ENCODE measurements at regions not wholly inside any gene's neighbourhood (a gene's known extent, or its start where the extent isn't known, plus 50 kb on each side); places are given as distances from the start of the nearest gene placed in this dataset.

DNA sequence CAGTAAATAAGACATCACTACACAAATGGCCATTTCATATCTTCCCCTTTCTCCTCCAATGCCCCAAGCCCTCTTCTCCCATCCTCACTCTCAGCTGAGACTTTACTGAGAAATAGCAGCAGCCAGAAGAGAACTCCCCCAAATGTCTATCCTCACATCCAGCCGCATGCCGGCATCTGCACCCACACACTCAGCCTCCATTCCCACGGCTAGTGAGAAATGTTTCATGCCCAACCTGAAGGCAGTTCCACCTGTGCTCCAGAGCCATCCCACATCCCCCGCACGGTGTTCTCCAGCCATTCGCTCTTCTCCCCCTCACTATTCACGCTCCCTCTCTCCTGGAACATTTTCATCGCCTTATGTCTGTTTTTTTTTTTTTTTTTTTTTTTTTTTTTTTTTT is 208.7 kb upstream of the DIO3 start:
- no peak for DNase-seq (ENCODE audit: low read depth in 2 of 2)

GRCh38 chr14:101353422-101353821 is 207.9 kb upstream of the DIO3 start:
- DNase-seq (ENCODE audit: low read depth in 2 of 2), result no peak

GRCh38 chr14:101354726-101355125 is 206.6 kb upstream of the DIO3 start:
- DNase-seq (ENCODE audit: low read depth in 2 of 2), result no peak

DNA sequence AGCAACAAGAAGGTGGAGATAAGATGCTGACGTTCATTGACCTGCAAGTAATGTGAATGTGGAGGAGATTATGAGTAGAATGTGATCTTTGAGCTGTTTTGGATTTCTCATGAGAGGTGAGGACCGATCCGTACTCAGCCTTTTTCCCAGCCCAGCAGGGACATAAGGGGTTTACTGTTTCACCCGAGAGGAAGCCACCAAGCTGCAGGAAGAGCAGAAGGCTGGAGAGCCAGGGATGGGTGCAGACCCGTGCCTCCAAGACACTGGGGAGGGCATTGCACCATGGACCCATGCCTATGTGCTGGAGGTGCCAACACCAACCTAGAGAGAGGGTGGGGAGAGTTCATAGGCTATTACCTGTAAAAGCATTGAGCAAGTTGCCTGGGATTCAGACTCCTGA is 206.0 kb upstream of the DIO3 start:
- no peak for DNase-seq (ENCODE audit: low read depth in 2 of 2)

- DNase-seq (ENCODE audit: low read depth in 2 of 2), result no peak
These were observed 204.3 kb upstream of the DIO3 start for GRCh38 chr14:101357038-101357437.

DNA sequence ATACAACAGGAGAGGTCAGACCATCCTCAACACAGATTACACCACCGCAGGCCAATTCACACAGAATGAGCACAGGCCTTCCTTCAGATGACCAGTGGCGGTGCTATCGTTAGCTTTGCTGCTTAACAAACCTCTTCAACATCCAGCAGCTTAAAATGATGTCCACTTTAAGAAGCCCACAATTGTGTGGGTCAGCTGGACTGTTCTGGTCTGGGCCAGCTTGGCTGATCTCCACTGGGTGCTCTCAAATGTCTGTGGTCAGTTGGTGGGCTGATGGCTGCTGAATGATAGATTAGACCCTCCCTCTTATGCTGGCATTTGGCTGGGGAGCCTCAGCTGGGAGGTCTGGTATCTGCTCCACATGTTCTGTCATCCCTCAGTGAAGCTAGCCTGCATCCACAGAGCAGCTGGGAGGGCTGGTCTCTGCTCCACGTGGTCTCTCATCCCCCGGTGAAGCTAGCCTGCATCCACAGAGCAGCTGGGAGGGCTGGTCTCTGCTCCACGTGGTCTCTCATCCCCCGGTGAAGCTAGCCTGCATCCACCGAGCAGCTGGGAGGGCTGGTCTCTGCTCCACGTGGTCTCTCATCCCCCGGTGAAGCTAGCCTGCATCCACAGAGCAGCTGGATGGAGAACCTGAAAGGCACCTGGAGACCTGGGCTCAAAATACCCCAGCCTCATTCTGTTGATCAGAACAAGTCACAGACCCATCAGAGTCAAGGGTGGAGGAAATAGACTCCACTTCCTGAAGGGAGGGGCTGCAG is 203.6 kb upstream of the DIO3 start:
- no peak for DNase-seq (ENCODE audit: low read depth in 2 of 2)

DNA sequence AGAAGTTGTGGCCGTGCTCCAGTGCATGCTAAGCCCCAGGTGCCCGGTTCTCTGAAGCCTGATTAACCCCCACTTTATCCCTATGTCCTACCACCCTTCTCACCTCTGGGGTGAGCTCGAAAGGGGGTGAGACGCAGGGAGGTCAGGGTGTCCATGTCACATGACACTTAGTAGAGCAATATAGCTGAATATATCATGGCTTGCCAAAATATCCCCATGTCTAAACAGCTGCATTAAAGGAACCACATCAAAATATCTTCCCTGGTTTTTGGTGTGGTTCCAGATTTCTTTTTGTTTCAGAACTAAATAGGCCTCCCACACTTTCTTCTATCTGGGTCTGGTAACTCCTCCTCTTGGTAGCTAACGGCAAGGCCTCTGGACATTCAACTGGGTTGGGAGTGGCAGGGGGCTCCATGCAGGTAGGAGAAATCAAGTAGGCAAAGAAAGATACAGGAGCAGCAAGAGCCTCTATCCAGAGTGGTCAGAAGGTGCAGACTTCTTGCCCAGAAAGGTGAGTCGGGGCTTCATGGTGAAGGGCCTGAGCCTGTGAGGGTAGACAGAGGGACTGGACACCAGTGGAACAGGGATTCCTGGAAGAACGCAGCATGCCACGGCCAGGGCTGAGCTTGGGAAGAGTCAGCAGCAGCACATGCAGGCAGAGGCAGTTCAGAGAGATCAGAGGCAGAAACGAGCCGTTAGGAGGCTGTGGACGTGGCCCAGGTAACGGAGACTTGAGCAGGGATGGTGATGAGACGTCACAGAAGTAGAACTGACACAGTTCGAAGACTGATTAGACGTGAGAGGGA is 202.8 kb upstream of the DIO3 start:
- DNase-seq (ENCODE audit: low read depth in 2 of 2), result no peak

DNA sequence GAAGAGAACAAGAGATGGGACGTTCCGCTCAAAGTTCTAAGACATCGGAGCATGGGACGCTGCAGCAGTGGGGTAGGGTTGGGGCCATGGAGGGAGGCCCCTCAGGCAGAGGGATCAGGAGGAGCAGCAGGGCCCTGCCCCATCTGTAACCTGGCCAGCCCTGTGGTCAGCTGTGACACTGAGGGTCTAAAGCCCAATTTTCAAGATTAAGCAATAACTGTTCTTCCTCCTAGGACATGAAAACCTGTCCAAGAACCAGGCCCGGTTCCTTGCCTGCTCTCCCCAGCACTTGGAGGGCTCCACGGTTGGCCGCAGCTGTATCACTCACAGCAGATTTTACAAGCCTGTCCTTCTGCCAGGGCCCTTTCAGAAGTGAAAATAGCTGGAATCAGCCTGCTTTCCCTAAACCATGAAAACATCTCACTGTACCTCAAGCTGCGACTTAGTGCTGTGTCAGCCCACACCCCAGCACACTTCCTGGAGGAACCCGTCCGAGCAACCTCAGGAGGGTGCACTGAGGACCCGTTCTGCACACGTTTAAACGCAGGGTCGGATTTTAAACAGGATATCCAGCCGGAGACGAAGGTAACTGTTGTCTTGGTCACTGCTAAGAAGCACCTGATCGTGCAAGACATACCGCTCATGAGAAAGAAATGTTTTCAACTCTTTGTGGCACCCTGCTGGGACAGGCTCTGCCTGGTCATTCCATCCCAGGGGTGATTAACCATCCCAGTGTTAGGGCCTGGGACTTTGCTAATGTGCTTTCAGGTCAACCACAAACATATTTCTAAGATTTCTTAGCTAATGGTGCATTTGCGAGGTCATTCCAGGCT is 201.9 kb upstream of the DIO3 start:
- no peak for DNase-seq (ENCODE audit: low read depth in 2 of 2)

- DNase-seq (ENCODE audit: low read depth in 2 of 2), result no peak
These were observed 201.0 kb upstream of the DIO3 start for GRCh38 chr14:101360054-101360911.

DNA sequence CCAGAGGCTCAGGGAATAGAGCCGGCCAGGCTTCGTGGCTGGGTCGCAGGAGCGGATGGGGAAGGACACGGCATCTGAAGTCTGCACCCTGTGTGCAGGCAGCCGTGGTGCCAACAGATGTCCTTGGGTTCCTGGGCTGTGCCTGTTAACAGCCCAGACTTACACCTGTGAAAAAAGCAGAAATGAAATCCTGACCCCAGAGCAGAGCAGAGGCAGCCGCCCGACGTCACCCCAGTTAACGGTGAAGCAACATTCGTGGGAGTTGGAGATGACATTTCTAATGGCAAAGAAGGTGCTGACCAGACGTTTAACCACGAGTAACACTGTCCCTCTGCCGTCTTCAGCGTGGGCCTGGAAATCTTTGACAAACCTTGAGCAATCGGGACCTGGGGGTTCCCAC is 200.3 kb upstream of the DIO3 start:
- DNase-seq (ENCODE audit: low read depth in 2 of 2), result no peak

GRCh38 chr14:101361451-101362433 is 199.6 kb upstream of the DIO3 start:
- no peak for DNase-seq (ENCODE audit: low read depth in 2 of 2)

DNA sequence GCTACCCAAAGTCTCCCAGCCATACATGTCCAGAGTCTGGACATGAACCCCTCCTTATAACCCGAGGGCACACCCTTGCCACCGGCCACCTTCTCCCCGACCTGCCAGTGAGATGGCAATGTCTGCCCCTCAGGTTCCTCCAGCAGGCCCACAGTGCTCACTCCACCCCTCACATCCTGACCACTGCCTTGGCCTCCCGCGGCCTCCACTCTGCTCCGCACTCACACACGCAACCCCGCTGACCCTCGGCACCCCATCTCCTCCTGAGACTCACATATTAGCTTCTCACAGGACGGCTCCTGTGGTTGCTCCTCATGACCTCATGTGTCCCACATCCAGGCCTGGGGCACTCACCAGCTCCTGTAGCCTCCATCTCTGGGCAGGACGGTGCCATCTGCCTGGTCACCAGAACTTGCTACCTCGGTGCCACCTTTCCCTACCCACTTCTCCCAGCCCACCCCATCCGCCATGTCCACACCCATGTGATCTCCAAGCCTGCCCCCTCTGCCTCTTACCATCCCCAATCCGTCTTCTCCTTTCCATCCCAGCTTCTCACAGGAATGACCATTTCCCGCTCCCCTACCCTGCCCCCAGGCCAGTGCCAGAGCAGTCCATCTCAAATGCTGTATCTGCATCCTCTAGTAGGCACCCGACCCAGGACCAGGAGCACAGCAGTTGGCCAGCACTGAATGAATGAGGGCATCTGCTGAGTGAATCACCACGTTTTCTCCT is 198.6 kb upstream of the DIO3 start:
- no peak for DNase-seq (ENCODE audit: low read depth in 2 of 2)

DNA sequence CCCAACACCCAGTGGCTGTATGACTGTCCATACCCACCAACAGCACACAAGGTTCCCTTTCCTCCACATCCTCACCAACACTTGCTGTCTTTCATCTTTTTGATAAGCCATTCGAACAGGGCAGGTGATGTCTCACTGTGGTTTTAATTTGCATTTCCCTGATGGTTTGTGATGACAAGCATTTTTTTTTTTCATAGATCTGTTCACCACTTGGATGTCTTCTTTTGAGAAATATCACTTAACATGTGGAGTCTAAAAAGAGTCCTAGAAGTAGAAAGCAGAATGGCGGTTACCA is 198.1 kb upstream of the DIO3 start:
- no peak for DNase-seq (ENCODE audit: low read depth in 2 of 2)

- no peak for DNase-seq (ENCODE audit: low read depth in 2 of 2)
These were observed 197.4 kb upstream of the DIO3 start for GRCh38 chr14:101363880-101364391.

GRCh38 chr14:101364503-101365328 is 196.6 kb upstream of the DIO3 start:
- no peak for DNase-seq (ENCODE audit: low read depth in 2 of 2)

DNA sequence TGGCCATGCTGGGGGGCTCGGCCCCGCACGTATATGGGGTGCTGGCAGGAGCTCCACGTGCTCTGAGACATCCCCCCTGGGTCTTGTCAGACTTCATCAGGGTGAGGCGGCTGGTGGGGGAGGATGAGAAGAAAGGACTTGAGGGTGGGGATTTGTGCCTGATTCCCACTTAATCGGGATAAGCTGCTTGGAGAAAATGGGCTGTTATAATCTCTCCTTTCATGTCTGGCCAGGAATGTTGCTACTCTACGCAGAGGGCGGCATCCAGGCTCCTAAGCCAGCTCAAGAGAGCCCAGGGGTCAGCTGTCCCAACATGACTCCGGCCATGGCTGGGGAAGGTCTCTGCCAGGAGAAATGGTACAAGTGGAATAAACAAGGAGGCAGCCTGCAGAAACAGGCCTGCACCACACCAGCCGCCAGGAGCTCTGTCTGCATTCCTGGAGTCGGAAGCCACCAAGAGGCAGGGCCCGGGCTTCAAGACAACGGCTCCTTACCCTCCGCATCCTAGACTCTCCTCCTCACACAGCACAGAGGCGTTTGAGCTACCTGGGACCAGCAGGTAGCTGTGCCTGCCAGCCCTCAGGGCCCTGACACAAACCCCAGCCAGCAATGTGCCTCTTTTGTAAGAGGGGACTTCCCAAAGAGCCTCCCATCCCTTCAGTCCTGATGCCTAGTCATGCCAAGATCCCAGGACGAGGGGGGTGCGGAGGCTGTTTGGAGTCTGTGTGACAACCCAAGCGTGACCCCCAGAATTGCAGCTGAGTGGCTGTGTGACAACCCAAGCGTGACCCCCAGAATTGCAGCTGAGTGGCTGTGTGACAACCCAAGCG is 195.8 kb upstream of the DIO3 start:
- no peak for DNase-seq (ENCODE audit: low read depth in 2 of 2)

DNA sequence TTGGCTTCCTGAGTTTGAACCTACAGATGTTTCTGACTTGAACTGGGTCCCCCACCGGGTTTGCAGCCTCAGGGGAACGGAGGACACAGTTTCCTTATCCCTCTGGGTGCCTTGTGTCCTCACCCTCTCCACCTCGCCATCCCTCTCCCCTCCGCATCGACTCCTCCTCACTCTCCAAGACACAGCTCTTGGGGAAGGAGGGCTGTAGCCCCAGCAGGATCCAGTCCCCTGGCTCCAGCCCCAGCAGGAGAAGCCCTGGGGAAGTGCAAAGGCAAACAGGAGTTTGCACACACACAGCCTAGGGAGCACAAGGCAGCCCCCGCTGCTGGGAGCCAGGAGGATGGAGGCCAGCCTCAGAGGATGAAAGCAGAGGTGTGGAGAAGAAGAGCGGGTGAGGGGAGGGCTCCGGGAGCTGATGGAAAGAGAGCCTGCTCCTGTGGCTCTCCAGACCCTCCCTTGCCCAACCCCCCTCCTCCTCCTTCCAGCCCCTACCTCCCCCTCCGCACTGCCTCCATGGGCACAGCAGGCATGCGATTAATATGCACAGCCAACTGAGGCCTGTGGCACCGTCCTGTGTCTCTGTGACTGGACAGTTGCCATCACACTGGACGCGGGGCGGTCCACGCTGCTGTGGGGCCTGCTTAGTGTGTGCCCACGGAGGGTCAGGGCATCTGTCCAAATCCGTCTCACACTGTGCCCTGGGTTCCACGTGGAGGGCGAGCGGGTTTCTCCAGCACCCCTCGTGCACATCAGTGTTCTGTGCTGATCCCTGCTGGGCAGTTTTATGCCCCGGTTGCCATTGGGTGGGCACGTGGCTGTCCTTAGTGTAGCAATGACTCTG is 193.7 kb upstream of the DIO3 start:
- no peak for DNase-seq (ENCODE audit: low read depth in 2 of 2)

All from stimulated activated CD4-positive, alpha-beta T cell treated with anti-CD3 and anti-CD28 coated beads, Interleukin-4, amount 100 ng/mL, for 48 hours (primary cell).